HCT116 (cell line): ENCODE measurements at regions not wholly inside any gene's neighbourhood (a gene's known extent, or its start where the extent isn't known, plus 50 kb on each side); places are given as distances from the start of the nearest gene placed in this dataset.

Experiments
- ATAC-seq: fragments of 200-7000 bp; cut with Tn5 transposase; 2 replicates; pipeline ENCODE4 v1.9.1; 2020; ENCODE audit warnings: mild to moderate bottlenecking, moderate library complexity
- BruUV-seq: library from RNA; stranded (reverse); fragments of 400-500 nt; replicated peaks from 2 replicates; lab custom pipeline; 2021; lab: Mats Ljungman, UMichigan
- CTCF ChIA-PET: fragments of 300-600 bp; sonication (Branson Sonifier 250); formaldehyde crosslinking; loops from one replicate; lab custom pipeline; 2021; ENCODE audit warnings: antibody characterized with exemption; lab: Charles Lee
- POLR2A ChIA-PET: fragments of 300-600, 350-600 bp; sonication (Branson Sonifier 250); formaldehyde crosslinking; loops from one replicate; lab custom pipeline; 2021; ENCODE audit warnings: antibody characterized with exemption; lab: Charles Lee
- RAD21 ChIA-PET, 2 experiments: fragments of 300-600 bp; sonication (Branson Sonifier 250); formaldehyde crosslinking; loops; one replicate each; lab custom pipeline; 2023; ENCODE audit warnings: low total read pairs in 2 of 2; ENCODE audit not compliant: uncharacterized antibody in 2 of 2, unreplicated experiment in 2 of 2, low non-redundant PET in 1 of 2; lab: Charles Lee
- DNase-seq: peaks from one replicate; pipeline ENCODE4 v3.0.0-alpha.2; 2010; ENCODE audit warnings: low read depth, low spot score
- H2AFZ ChIP-seq: fragments of 200-600 bp; shearing (Covaris generic), sonication (generic); 2 replicates; pipeline ENCODE4 v1.6.1; 2017; ENCODE audit warnings: low read depth, mixed run types, mixed read lengths, antibody characterized with exemption, low read length; ENCODE audit not compliant: poor library complexity, severe bottlenecking
- H3K27ac ChIP-seq: 2 replicates; pipeline ENCODE4 v1.5.1; 2012; ENCODE audit warnings: low read depth, low read length
- H3K27me3 ChIP-seq: fragments of 200-600 bp; sonication (generic); 2 replicates; pipeline ENCODE4 v1.6.1; 2016; ENCODE audit warnings: mixed run types, low read length, mixed read lengths; ENCODE audit not compliant: insufficient read depth
- H3K36me3 ChIP-seq, 2 experiments: fragments of 200-500 bp in 1 of 2; fragments of 200-600 bp in 1 of 2; sonication (Bioruptor generic) in 1 of 2; sonication (generic) in 1 of 2; 2 replicates each; pipeline versions ENCODE4 v1.5.1 to v1.6.1; 2014 to 2016; ENCODE audit warnings: low read length in 2 of 2, inconsistent platforms in 1 of 2, mixed read lengths in 1 of 2, mixed run types in 1 of 2; ENCODE audit not compliant: insufficient read depth in 2 of 2, control insufficient read depth in 1 of 2
- H3K4me1 ChIP-seq, 2 experiments: fragments of 200-600 bp in 1 of 2; sonication (generic) in 1 of 2; 2 replicates each; pipeline versions ENCODE4 v1.5.1 to v1.6.1; 2012 to 2017; ENCODE audit warnings: low read length in 2 of 2, inconsistent platforms in 1 of 2, mild to moderate bottlenecking in 1 of 2, mixed read lengths in 1 of 2, mixed run types in 1 of 2, moderate library complexity in 1 of 2; ENCODE audit not compliant: insufficient read depth in 2 of 2, control insufficient read depth in 1 of 2
- H3K4me2 ChIP-seq: fragments of 200-600 bp; sonication (generic); 2 replicates; pipeline ENCODE4 v1.6.1; 2017; ENCODE audit warnings: mixed run types, low read length, mixed read lengths
- H3K4me3 ChIP-seq, 2 experiments: fragments of 200-600 bp in 1 of 2; sonication (generic) in 1 of 2; replicated peaks in 1 of 2; 2 replicates each; pipeline ENCODE4 v1.5.1; 2011 to 2016; ENCODE audit warnings: low read length in 2 of 2, control low read depth in 1 of 2, low read depth in 1 of 2, mild to moderate bottlenecking in 1 of 2, mixed read lengths in 1 of 2, mixed run types in 1 of 2
- H3K79me2 ChIP-seq: fragments of 200-600 bp; sonication (generic); 2 replicates; pipeline ENCODE4 v1.6.1; 2017; ENCODE audit warnings: mild to moderate bottlenecking, mixed run types, low read length, moderate library complexity, mixed read lengths; ENCODE audit not compliant: insufficient read depth
- H3K9ac ChIP-seq: fragments of 200-600 bp; sonication (generic); 2 replicates; pipeline ENCODE4 v1.6.1; 2016; ENCODE audit warnings: low read length, mixed read lengths
- H3K9me2 ChIP-seq: fragments of 200-600 bp; sonication (generic), shearing (Covaris generic); 2 replicates; pipeline ENCODE4 v1.6.1; 2017; ENCODE audit warnings: mixed run types, mild to moderate bottlenecking, moderate library complexity; ENCODE audit not compliant: insufficient read depth
- H3K9me3 ChIP-seq, 2 experiments: fragments of 200-500 bp in 1 of 2; fragments of 200-600 bp in 1 of 2; sonication (Bioruptor generic) in 1 of 2; sonication (generic) in 1 of 2; 2 replicates each; pipeline ENCODE4 v1.6.1; 2014 to 2017; ENCODE audit warnings: low read length in 2 of 2, mixed read lengths in 2 of 2, inconsistent platforms in 1 of 2, low read depth in 1 of 2, mild to moderate bottlenecking in 1 of 2, mixed run types in 1 of 2, moderate library complexity in 1 of 2; ENCODE audit not compliant: control insufficient read depth in 1 of 2, insufficient read depth in 1 of 2
- H4K20me1 ChIP-seq: fragments of 200-600 bp; sonication (generic), shearing (Covaris generic); 2 replicates; pipeline ENCODE4 v1.6.1; 2017; ENCODE audit warnings: mixed run types, mild to moderate bottlenecking, moderate library complexity; ENCODE audit not compliant: insufficient read depth
- CBX3 ChIP-seq: IDR thresholded peaks from 2 replicates; pipeline ENCODE4 v1.6.1; 2012; ENCODE audit warnings: low read depth
- EGR1 ChIP-seq: IDR thresholded peaks from 2 replicates; pipeline ENCODE4 v1.6.1; 2012; ENCODE audit warnings: low read depth
- ELF1 ChIP-seq: IDR thresholded peaks from 2 replicates; pipeline ENCODE4 v1.6.1; 2012; ENCODE audit warnings: low read depth, borderline replicate concordance
- EZH2 ChIP-seq: fragments of 200-600 bp; sonication (generic); IDR thresholded peaks from 2 replicates; pipeline ENCODE4 v1.6.1; 2017; ENCODE audit warnings: antibody characterized with exemption, mixed run types
- FOSL1 ChIP-seq: IDR thresholded peaks from 2 replicates; pipeline ENCODE4 v1.6.1; 2012; ENCODE audit warnings: low read depth
- JUND ChIP-seq: IDR thresholded peaks from 2 replicates; pipeline ENCODE4 v1.6.1; 2012
- POLR2AphosphoS5 ChIP-seq: IDR thresholded peaks from 2 replicates; pipeline ENCODE4 v1.6.1; 2011; ENCODE audit warnings: mild to moderate bottlenecking, low read depth, low read length, moderate library complexity
- RAD21 ChIP-seq: IDR thresholded peaks from 2 replicates; pipeline ENCODE4 v1.6.1; 2012; ENCODE audit warnings: low read depth, mild to moderate bottlenecking
- SIN3A ChIP-seq: IDR thresholded peaks from 2 replicates; pipeline ENCODE4 v1.6.1; 2012; ENCODE audit warnings: low read depth
- SP1 ChIP-seq: IDR thresholded peaks from 2 replicates; pipeline ENCODE4 v1.6.1; 2012; ENCODE audit warnings: low read depth
- YY1 ChIP-seq: IDR thresholded peaks from 2 replicates; pipeline ENCODE4 v1.6.1; 2011; ENCODE audit warnings: low read length, low read depth, moderate library complexity, mild to moderate bottlenecking; ENCODE audit not compliant: insufficient replicate concordance; ENCODE audit errors: extremely low read depth
- ZFX ChIP-seq: fragments of 450-650 bp; IDR thresholded peaks from 2 replicates; pipeline ENCODE4 v1.6.1; 2017
- intact Hi-C: fragments of 100-400 bp; cut with micrococcal nuclease; formaldehyde crosslinking; loops from 2 replicates; pipeline ENCODE4 v1.10.0; 2022
- TF ChIP-seq, protein P1 (sequence below), 3 experiments: fragments of 200-600 bp in 1 of 3; sonication (generic) in 1 of 3; IDR thresholded peaks in 2 of 3; conservative IDR thresholded peaks in 1 of 3; 2 replicates each; pipeline ENCODE4 v1.5.1; 2012 to 2017; ENCODE audit warnings: low read depth in 2 of 3, low read length in 2 of 3, antibody characterized with exemption in 1 of 3, borderline replicate concordance in 1 of 3, control low read depth in 1 of 3, mild to moderate bottlenecking in 1 of 3, mixed read lengths in 1 of 3, mixed run types in 1 of 3, moderate library complexity in 1 of 3; ENCODE audit not compliant: insufficient read depth in 1 of 3
- TF ChIP-seq, protein P2 (sequence below): IDR thresholded peaks from 2 replicates; pipeline ENCODE4 v1.6.1; 2011; ENCODE audit warnings: mild to moderate bottlenecking, low read length, moderate library complexity; ENCODE audit not compliant: insufficient replicate concordance; ENCODE audit errors: extremely low read depth

DNA sequence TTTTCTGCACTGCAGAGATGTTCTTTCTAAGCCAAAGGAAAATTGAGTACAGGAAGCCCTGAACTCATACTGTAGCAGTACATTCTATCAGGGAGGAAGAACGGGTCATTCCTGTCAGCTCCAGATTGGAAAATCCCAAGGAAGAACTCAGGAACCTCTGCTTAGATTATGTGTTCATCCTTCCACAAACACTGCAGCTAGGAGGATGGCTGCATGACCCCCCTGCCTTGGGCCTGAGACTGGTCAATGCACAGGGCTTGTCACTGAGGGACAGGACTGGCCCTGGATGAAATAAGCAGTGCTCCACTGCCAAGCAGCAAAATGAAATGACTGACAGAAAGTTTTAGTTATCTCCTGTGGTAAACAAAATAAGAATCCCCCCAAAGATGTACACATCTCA lies 1406.8 kb upstream of the TMEM132C start:
- RAD21 ChIA-PET = no interaction called here

DNA sequence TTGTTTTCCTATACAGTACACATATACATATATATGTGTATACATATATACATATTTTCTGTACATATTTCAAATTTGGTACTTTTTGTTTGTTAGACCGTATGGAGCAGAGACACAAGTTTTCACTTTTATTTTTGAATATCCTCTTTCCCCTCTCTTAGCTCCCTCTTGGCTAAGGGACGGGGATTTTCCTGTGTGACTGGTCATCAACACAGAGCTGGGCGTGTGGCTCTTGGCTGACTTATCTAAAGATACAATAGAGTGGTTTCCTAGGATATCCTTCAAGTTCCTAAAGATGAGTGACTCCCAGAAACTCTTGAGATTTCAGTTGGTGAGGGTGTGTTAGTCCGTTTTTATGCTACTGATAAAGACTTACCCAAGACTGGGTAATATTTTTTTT lies 1404.5 kb upstream of the TMEM132C start:
- Histone ChIP-seq H2AFZ (no peak overlapping the region), H4K20me1 (no peaks in the 10 kb centered on the region), H3K4me3 (no peak overlapping the region), H3K9ac (no peak overlapping the region), H3K4me2 (no peak overlapping the region), H3K79me2 (no peaks in the 10 kb centered on the region), H3K9me3 (no peaks in the 10 kb centered on the region), H3K36me3 (no peaks in the 10 kb centered on the region), H3K9me2 (no peaks in the 10 kb centered on the region), H3K4me1 (no peaks in the 10 kb centered on the region), H3K27me3 (peaks cover 11% of the 10 kb centered on the region; the same call in 1 of the 2 replicates), H3K27ac (no peak overlapping the region)
- ChIA-PET CTCF (no interaction called here), POLR2A (no interaction called here), RAD21 (no interaction called here)
- BruUV-seq = no TSS peak
- no peak for DNase-seq
- no peak for ATAC-seq
- TF ChIP-seq SP1 (no peak), ELF1 (no peak), JUND (no peak), EGR1 (no peak), FOSL1 (no peak), YY1 (no peak), SIN3A (no peak), RAD21 (no peak), ZFX (no peak), POLR2AphosphoS5 (no peak)
- TF ChIP-seq, protein P1, sequence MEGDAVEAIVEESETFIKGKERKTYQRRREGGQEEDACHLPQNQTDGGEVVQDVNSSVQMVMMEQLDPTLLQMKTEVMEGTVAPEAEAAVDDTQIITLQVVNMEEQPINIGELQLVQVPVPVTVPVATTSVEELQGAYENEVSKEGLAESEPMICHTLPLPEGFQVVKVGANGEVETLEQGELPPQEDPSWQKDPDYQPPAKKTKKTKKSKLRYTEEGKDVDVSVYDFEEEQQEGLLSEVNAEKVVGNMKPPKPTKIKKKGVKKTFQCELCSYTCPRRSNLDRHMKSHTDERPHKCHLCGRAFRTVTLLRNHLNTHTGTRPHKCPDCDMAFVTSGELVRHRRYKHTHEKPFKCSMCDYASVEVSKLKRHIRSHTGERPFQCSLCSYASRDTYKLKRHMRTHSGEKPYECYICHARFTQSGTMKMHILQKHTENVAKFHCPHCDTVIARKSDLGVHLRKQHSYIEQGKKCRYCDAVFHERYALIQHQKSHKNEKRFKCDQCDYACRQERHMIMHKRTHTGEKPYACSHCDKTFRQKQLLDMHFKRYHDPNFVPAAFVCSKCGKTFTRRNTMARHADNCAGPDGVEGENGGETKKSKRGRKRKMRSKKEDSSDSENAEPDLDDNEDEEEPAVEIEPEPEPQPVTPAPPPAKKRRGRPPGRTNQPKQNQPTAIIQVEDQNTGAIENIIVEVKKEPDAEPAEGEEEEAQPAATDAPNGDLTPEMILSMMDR (IDR thresholded peaks at IDR 0.05 in 2 of 3, conservative IDR thresholded peaks at IDR 0.05 in 1 of 3; ENCODE audit: borderline replicate concordance in 1 of 3, insufficient read depth in 1 of 3, low read depth in 2 of 3, low read length in 2 of 3) = no peak
- TF ChIP-seq, protein P2, sequence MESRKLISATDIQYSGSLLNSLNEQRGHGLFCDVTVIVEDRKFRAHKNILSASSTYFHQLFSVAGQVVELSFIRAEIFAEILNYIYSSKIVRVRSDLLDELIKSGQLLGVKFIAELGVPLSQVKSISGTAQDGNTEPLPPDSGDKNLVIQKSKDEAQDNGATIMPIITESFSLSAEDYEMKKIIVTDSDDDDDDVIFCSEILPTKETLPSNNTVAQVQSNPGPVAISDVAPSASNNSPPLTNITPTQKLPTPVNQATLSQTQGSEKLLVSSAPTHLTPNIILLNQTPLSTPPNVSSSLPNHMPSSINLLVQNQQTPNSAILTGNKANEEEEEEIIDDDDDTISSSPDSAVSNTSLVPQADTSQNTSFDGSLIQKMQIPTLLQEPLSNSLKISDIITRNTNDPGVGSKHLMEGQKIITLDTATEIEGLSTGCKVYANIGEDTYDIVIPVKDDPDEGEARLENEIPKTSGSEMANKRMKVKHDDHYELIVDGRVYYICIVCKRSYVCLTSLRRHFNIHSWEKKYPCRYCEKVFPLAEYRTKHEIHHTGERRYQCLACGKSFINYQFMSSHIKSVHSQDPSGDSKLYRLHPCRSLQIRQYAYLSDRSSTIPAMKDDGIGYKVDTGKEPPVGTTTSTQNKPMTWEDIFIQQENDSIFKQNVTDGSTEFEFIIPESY = no peak
- intact Hi-C loops = no loop called here

More for the DNA sequence above, 1406.8 kb upstream of the TMEM132C start:
- Histone ChIP-seq H3K9me3 (no peaks in the 10 kb centered on the region), H3K4me1 (no peaks in the 10 kb centered on the region), H3K4me3 (no peak overlapping the region), H3K27ac (no peak overlapping the region), H4K20me1 (no peaks in the 10 kb centered on the region), H2AFZ (no peak overlapping the region), H3K4me2 (no peak overlapping the region), H3K36me3 (no peaks in the 10 kb centered on the region), H3K27me3 (peaks cover 11% of the 10 kb centered on the region; the same call in 1 of the 2 replicates), H3K9me2 (no peaks in the 10 kb centered on the region), H3K9ac (no peak overlapping the region), H3K79me2 (no peaks in the 10 kb centered on the region)
- ChIA-PET CTCF (no interaction called here), POLR2A (no interaction called here)
- ATAC-seq (no peak), DNase-seq (no peak)
- intact Hi-C loops = no loop called here
- BruUV-seq = no TSS peak
- TF ChIP-seq RAD21 (no peak), CBX3 (no peak), EZH2 (no peak), JUND (no peak), EGR1 (no peak)
